ENCODE measurements at regions not wholly inside any gene's neighbourhood (a gene's known extent, or its start where the extent isn't known, plus 50 kb on each side); places are given as distances from the start of the nearest gene placed in this dataset.

GRCh38 chr2:139969323-139969722, 1189.1 kb upstream of the NXPH2 start:
- no peak overlapping the region for H3K27ac Mint-ChIP-seq
- POLR2A ChIA-PET: no interaction called here
- no peaks in the 10 kb centered on the region for H3K27me3 Mint-ChIP-seq
- DNase-seq (no peak), ATAC-seq (no peak)
- no peaks in the 10 kb centered on the region for H3K36me3 Mint-ChIP-seq
- peaks cover 4 to 40% (median 25%) of the 10 kb centered on the region in 9 donors for H3K9me3 Mint-ChIP-seq
- H3K4me3 Mint-ChIP-seq: no peak overlapping the region
- no peaks in the 10 kb centered on the region for H3K4me1 Mint-ChIP-seq

GRCh38 chr2:139968588-139968987, 1188.4 kb upstream of the NXPH2 start:
- no peak for ATAC-seq
- Mint-ChIP-seq H3K36me3 (no peaks in the 10 kb centered on the region), H3K9me3 (peaks cover 3 to 33% (median 19%) of the 10 kb centered on the region in 9 donors), H3K27me3 (no peaks in the 10 kb centered on the region), H3K27ac (no peak overlapping the region), H3K4me1 (no peaks in the 10 kb centered on the region), H3K4me3 (no peak overlapping the region)
- POLR2A ChIA-PET: no interaction called here
- DNase-seq: no peak

GRCh38 chr2:139967665-139968064, 1187.5 kb upstream of the NXPH2 start:
- no peaks in the 10 kb centered on the region for H3K27me3 Mint-ChIP-seq
- POLR2A ChIA-PET: no interaction called here

GRCh38 chr2:139964721-139965440, 1184.7 kb upstream of the NXPH2 start:
- ATAC-seq (no peak), DNase-seq (no peak)
- no peak overlapping the region for H3K27ac Mint-ChIP-seq
- H3K9me3 Mint-ChIP-seq: peaks cover 0 to 23% (median 8%) of the 10 kb centered on the region in 9 donors
- no peak overlapping the region for H3K4me3 Mint-ChIP-seq
- POLR2A ChIA-PET: no interaction called here
- H3K27me3 Mint-ChIP-seq: no peaks in the 10 kb centered on the region
- no peaks in the 10 kb centered on the region for H3K4me1 Mint-ChIP-seq
- no peaks in the 10 kb centered on the region for H3K36me3 Mint-ChIP-seq

More at GRCh38 chr2:139967665-139968064, 1187.5 kb upstream of the NXPH2 start:
- no peak for DNase-seq
- H3K27ac Mint-ChIP-seq: no peak overlapping the region
- no peaks in the 10 kb centered on the region for H3K36me3 Mint-ChIP-seq
- ATAC-seq: no peak
- H3K4me1 Mint-ChIP-seq: no peaks in the 10 kb centered on the region
- H3K9me3 Mint-ChIP-seq: peaks cover 2 to 26% (median 14%) of the 10 kb centered on the region in 9 donors
- H3K4me3 Mint-ChIP-seq: no peak overlapping the region

GRCh38 chr2:139963863-139964355, 1183.7 kb upstream of the NXPH2 start:
- POLR2A ChIA-PET: no interaction called here
- Mint-ChIP-seq H3K36me3 (no peaks in the 10 kb centered on the region), H3K27me3 (no peaks in the 10 kb centered on the region), H3K27ac (no peak overlapping the region), H3K4me3 (no peak overlapping the region), H3K9me3 (peaks cover 0 to 26% (median 10%) of the 10 kb centered on the region in 9 donors), H3K4me1 (no peaks in the 10 kb centered on the region)
- ATAC-seq (no peak), DNase-seq (no peak)

- no peak for ATAC-seq
- no peak overlapping the region for H3K27ac Mint-ChIP-seq
- H3K4me3 Mint-ChIP-seq: no peak overlapping the region
- H3K9me3 Mint-ChIP-seq: peaks cover 3 to 36% (median 15%) of the 10 kb centered on the region in 9 donors
- no peak for DNase-seq
- H3K27me3 Mint-ChIP-seq: no peaks in the 10 kb centered on the region
- H3K36me3 Mint-ChIP-seq: peaks cover 0 to 3% (median 0%) of the 10 kb centered on the region in 3 donors
- POLR2A ChIA-PET: no interaction called here
- no peaks in the 10 kb centered on the region for H3K4me1 Mint-ChIP-seq
These were observed 1169.2 kb upstream of the NXPH2 start for GRCh38 chr2:139949242-139949972.

GRCh38 chr2:139946690-139947089, 1166.5 kb upstream of the NXPH2 start:
- H3K4me3 Mint-ChIP-seq: no peak overlapping the region
- POLR2A ChIA-PET: no interaction called here
- DNase-seq (no peak), ATAC-seq (no peak)
- no peak overlapping the region for H3K27ac Mint-ChIP-seq
- H3K4me1 Mint-ChIP-seq: no peaks in the 10 kb centered on the region
- H3K36me3 Mint-ChIP-seq: peaks cover 0 to 3% (median 0%) of the 10 kb centered on the region in 3 donors
- H3K9me3 Mint-ChIP-seq: peaks cover 7 to 36% (median 17%) of the 10 kb centered on the region in 9 donors
- no peaks in the 10 kb centered on the region for H3K27me3 Mint-ChIP-seq

- Mint-ChIP-seq H3K27ac (no peak overlapping the region), H3K27me3 (no peaks in the 10 kb centered on the region), H3K9me3 (peaks cover 0 to 40% (median 20%) of the 10 kb centered on the region in 9 donors), H3K4me1 (no peaks in the 10 kb centered on the region), H3K36me3 (peaks cover 0 to 5% (median 0%) of the 10 kb centered on the region in 3 donors), H3K4me3 (no peak overlapping the region)
- ATAC-seq (no peak), DNase-seq (no peak)
- POLR2A ChIA-PET: no interaction called here
These were observed 1160.5 kb upstream of the NXPH2 start for GRCh38 chr2:139940686-139941085.

GRCh38 chr2:139925903-139926302, 1145.7 kb upstream of the NXPH2 start:
- DNase-seq: no peak
- Mint-ChIP-seq H3K9me3 (peaks cover 0 to 10% (median 6%) of the 10 kb centered on the region in 9 donors), H3K4me3 (no peak overlapping the region), H3K27ac (no peak overlapping the region), H3K27me3 (no peaks in the 10 kb centered on the region), H3K36me3 (no peaks in the 10 kb centered on the region), H3K4me1 (no peaks in the 10 kb centered on the region)
- ATAC-seq: no peak
- POLR2A ChIA-PET: no interaction called here

- DNase-seq (no peak), ATAC-seq (no peak)
- POLR2A ChIA-PET: no interaction called here
- Mint-ChIP-seq H3K9me3 (peaks cover 0 to 15% (median 7%) of the 10 kb centered on the region in 9 donors), H3K4me3 (no peak overlapping the region), H3K36me3 (no peaks in the 10 kb centered on the region), H3K27me3 (no peaks in the 10 kb centered on the region), H3K4me1 (no peaks in the 10 kb centered on the region), H3K27ac (no peak overlapping the region)
These were observed 1143.9 kb upstream of the NXPH2 start for GRCh38 chr2:139924070-139924469.

GRCh38 chr2:139918982-139919381, 1138.8 kb upstream of the NXPH2 start:
- H3K27me3 Mint-ChIP-seq: no peaks in the 10 kb centered on the region
- H3K27ac Mint-ChIP-seq: no peak overlapping the region
- H3K36me3 Mint-ChIP-seq: no peaks in the 10 kb centered on the region
- H3K4me3 Mint-ChIP-seq: no peak overlapping the region
- POLR2A ChIA-PET: no interaction called here
- no peaks in the 10 kb centered on the region for H3K4me1 Mint-ChIP-seq
- no peak for ATAC-seq
- DNase-seq: no peak
- peaks cover 0 to 15% (median 3%) of the 10 kb centered on the region in 9 donors for H3K9me3 Mint-ChIP-seq

GRCh38 chr2:139917690-139918384, 1137.6 kb upstream of the NXPH2 start:
- H3K4me1 Mint-ChIP-seq: no peaks in the 10 kb centered on the region
- H3K4me3 Mint-ChIP-seq: no peak overlapping the region
- no peak for DNase-seq
- H3K36me3 Mint-ChIP-seq: no peaks in the 10 kb centered on the region
- H3K27ac Mint-ChIP-seq: no peak overlapping the region
- H3K9me3 Mint-ChIP-seq: peaks cover 0 to 17% (median 6%) of the 10 kb centered on the region in 9 donors
- POLR2A ChIA-PET: no interaction called here
- ATAC-seq: no peak
- no peaks in the 10 kb centered on the region for H3K27me3 Mint-ChIP-seq

- no peaks in the 10 kb centered on the region for H3K27me3 Mint-ChIP-seq
- POLR2A ChIA-PET: no interaction called here
- no peaks in the 10 kb centered on the region for H3K4me1 Mint-ChIP-seq
These were observed 1136.6 kb upstream of the NXPH2 start for GRCh38 chr2:139916822-139917221.

More at GRCh38 chr2:139916822-139917221, 1136.6 kb upstream of the NXPH2 start:
- H3K36me3 Mint-ChIP-seq: no peaks in the 10 kb centered on the region
- H3K27ac Mint-ChIP-seq: no peak overlapping the region
- no peak for DNase-seq
- H3K9me3 Mint-ChIP-seq: peaks cover 0 to 27% (median 9%) of the 10 kb centered on the region in 9 donors
- no peak overlapping the region for H3K4me3 Mint-ChIP-seq
- ATAC-seq: no peak
